HCT116 (cell line): ENCODE measurements at regions not wholly inside any gene's neighbourhood (a gene's known extent, or its start where the extent isn't known, plus 50 kb on each side); places are given as distances from the start of the nearest gene placed in this dataset.

Experiments
- ATAC-seq: fragments of 200-7000 bp; cut with Tn5 transposase; 2 replicates; pipeline ENCODE4 v1.9.1; 2020; ENCODE audit warnings: mild to moderate bottlenecking, moderate library complexity
- BruUV-seq: library from RNA; stranded (reverse); fragments of 400-500 nt; replicated peaks from 2 replicates; lab custom pipeline; 2021; lab: Mats Ljungman, UMichigan
- CTCF ChIA-PET: fragments of 300-600 bp; sonication (Branson Sonifier 250); formaldehyde crosslinking; loops from one replicate; lab custom pipeline; 2021; ENCODE audit warnings: antibody characterized with exemption; lab: Charles Lee
- POLR2A ChIA-PET: fragments of 300-600, 350-600 bp; sonication (Branson Sonifier 250); formaldehyde crosslinking; loops from one replicate; lab custom pipeline; 2021; ENCODE audit warnings: antibody characterized with exemption; lab: Charles Lee
- RAD21 ChIA-PET, 2 experiments: fragments of 300-600 bp; sonication (Branson Sonifier 250); formaldehyde crosslinking; loops; one replicate each; lab custom pipeline; 2023; ENCODE audit warnings: low total read pairs in 2 of 2; ENCODE audit not compliant: uncharacterized antibody in 2 of 2, unreplicated experiment in 2 of 2, low non-redundant PET in 1 of 2; lab: Charles Lee
- DNase-seq: peaks from one replicate; pipeline ENCODE4 v3.0.0-alpha.2; 2010; ENCODE audit warnings: low read depth, low spot score
- H2AFZ ChIP-seq: fragments of 200-600 bp; shearing (Covaris generic), sonication (generic); 2 replicates; pipeline ENCODE4 v1.6.1; 2017; ENCODE audit warnings: low read depth, mixed run types, mixed read lengths, antibody characterized with exemption, low read length; ENCODE audit not compliant: poor library complexity, severe bottlenecking
- H3K27ac ChIP-seq: 2 replicates; pipeline ENCODE4 v1.5.1; 2012; ENCODE audit warnings: low read depth, low read length
- H3K27me3 ChIP-seq: fragments of 200-600 bp; sonication (generic); 2 replicates; pipeline ENCODE4 v1.6.1; 2016; ENCODE audit warnings: mixed run types, low read length, mixed read lengths; ENCODE audit not compliant: insufficient read depth
- H3K36me3 ChIP-seq, 2 experiments: fragments of 200-500 bp in 1 of 2; fragments of 200-600 bp in 1 of 2; sonication (Bioruptor generic) in 1 of 2; sonication (generic) in 1 of 2; 2 replicates each; pipeline versions ENCODE4 v1.5.1 to v1.6.1; 2014 to 2016; ENCODE audit warnings: low read length in 2 of 2, inconsistent platforms in 1 of 2, mixed read lengths in 1 of 2, mixed run types in 1 of 2; ENCODE audit not compliant: insufficient read depth in 2 of 2, control insufficient read depth in 1 of 2
- H3K4me1 ChIP-seq, 2 experiments: fragments of 200-600 bp in 1 of 2; sonication (generic) in 1 of 2; 2 replicates each; pipeline versions ENCODE4 v1.5.1 to v1.6.1; 2012 to 2017; ENCODE audit warnings: low read length in 2 of 2, inconsistent platforms in 1 of 2, mild to moderate bottlenecking in 1 of 2, mixed read lengths in 1 of 2, mixed run types in 1 of 2, moderate library complexity in 1 of 2; ENCODE audit not compliant: insufficient read depth in 2 of 2, control insufficient read depth in 1 of 2
- H3K4me2 ChIP-seq: fragments of 200-600 bp; sonication (generic); 2 replicates; pipeline ENCODE4 v1.6.1; 2017; ENCODE audit warnings: mixed run types, low read length, mixed read lengths
- H3K4me3 ChIP-seq, 2 experiments: fragments of 200-600 bp in 1 of 2; sonication (generic) in 1 of 2; replicated peaks in 1 of 2; 2 replicates each; pipeline ENCODE4 v1.5.1; 2011 to 2016; ENCODE audit warnings: low read length in 2 of 2, control low read depth in 1 of 2, low read depth in 1 of 2, mild to moderate bottlenecking in 1 of 2, mixed read lengths in 1 of 2, mixed run types in 1 of 2
- H3K79me2 ChIP-seq: fragments of 200-600 bp; sonication (generic); 2 replicates; pipeline ENCODE4 v1.6.1; 2017; ENCODE audit warnings: mild to moderate bottlenecking, mixed run types, low read length, moderate library complexity, mixed read lengths; ENCODE audit not compliant: insufficient read depth
- H3K9ac ChIP-seq: fragments of 200-600 bp; sonication (generic); 2 replicates; pipeline ENCODE4 v1.6.1; 2016; ENCODE audit warnings: low read length, mixed read lengths
- H3K9me2 ChIP-seq: fragments of 200-600 bp; sonication (generic), shearing (Covaris generic); 2 replicates; pipeline ENCODE4 v1.6.1; 2017; ENCODE audit warnings: mixed run types, mild to moderate bottlenecking, moderate library complexity; ENCODE audit not compliant: insufficient read depth
- H3K9me3 ChIP-seq, 2 experiments: fragments of 200-500 bp in 1 of 2; fragments of 200-600 bp in 1 of 2; sonication (Bioruptor generic) in 1 of 2; sonication (generic) in 1 of 2; 2 replicates each; pipeline ENCODE4 v1.6.1; 2014 to 2017; ENCODE audit warnings: low read length in 2 of 2, mixed read lengths in 2 of 2, inconsistent platforms in 1 of 2, low read depth in 1 of 2, mild to moderate bottlenecking in 1 of 2, mixed run types in 1 of 2, moderate library complexity in 1 of 2; ENCODE audit not compliant: control insufficient read depth in 1 of 2, insufficient read depth in 1 of 2
- H4K20me1 ChIP-seq: fragments of 200-600 bp; sonication (generic), shearing (Covaris generic); 2 replicates; pipeline ENCODE4 v1.6.1; 2017; ENCODE audit warnings: mixed run types, mild to moderate bottlenecking, moderate library complexity; ENCODE audit not compliant: insufficient read depth
- CBX3 ChIP-seq: IDR thresholded peaks from 2 replicates; pipeline ENCODE4 v1.6.1; 2012; ENCODE audit warnings: low read depth
- CEBPB ChIP-seq: IDR thresholded peaks from 2 replicates; pipeline ENCODE4 v1.6.1; 2012; ENCODE audit warnings: low read depth
- EGR1 ChIP-seq: IDR thresholded peaks from 2 replicates; pipeline ENCODE4 v1.6.1; 2012; ENCODE audit warnings: low read depth
- ELF1 ChIP-seq: IDR thresholded peaks from 2 replicates; pipeline ENCODE4 v1.6.1; 2012; ENCODE audit warnings: low read depth, borderline replicate concordance
- EZH2 ChIP-seq: fragments of 200-600 bp; sonication (generic); IDR thresholded peaks from 2 replicates; pipeline ENCODE4 v1.6.1; 2017; ENCODE audit warnings: antibody characterized with exemption, mixed run types
- EZH2phosphoT487 ChIP-seq: fragments of 200-600 bp; IDR thresholded peaks from 2 replicates; pipeline ENCODE4 v1.6.1; 2018; ENCODE audit warnings: antibody characterized with exemption, borderline replicate concordance
- JUND ChIP-seq: IDR thresholded peaks from 2 replicates; pipeline ENCODE4 v1.6.1; 2012
- POLR2A ChIP-seq: IDR thresholded peaks from 2 replicates; pipeline ENCODE4 v1.7.0; 2011; ENCODE audit warnings: borderline replicate concordance; ENCODE audit not compliant: insufficient read depth, insufficient read length; ENCODE audit errors: extremely low read depth
- POLR2AphosphoS5 ChIP-seq: IDR thresholded peaks from 2 replicates; pipeline ENCODE4 v1.6.1; 2011; ENCODE audit warnings: mild to moderate bottlenecking, low read depth, low read length, moderate library complexity
- RAD21 ChIP-seq: IDR thresholded peaks from 2 replicates; pipeline ENCODE4 v1.6.1; 2012; ENCODE audit warnings: low read depth, mild to moderate bottlenecking
- SIN3A ChIP-seq: IDR thresholded peaks from 2 replicates; pipeline ENCODE4 v1.6.1; 2012; ENCODE audit warnings: low read depth
- SP1 ChIP-seq: IDR thresholded peaks from 2 replicates; pipeline ENCODE4 v1.6.1; 2012; ENCODE audit warnings: low read depth
- TCF7L2 ChIP-seq: IDR thresholded peaks from 2 replicates; pipeline ENCODE4 v1.7.0; 2011; ENCODE audit warnings: borderline replicate concordance, inconsistent platforms; ENCODE audit not compliant: insufficient read depth, insufficient read length; ENCODE audit errors: extremely low read depth
- YY1 ChIP-seq: IDR thresholded peaks from 2 replicates; pipeline ENCODE4 v1.6.1; 2011; ENCODE audit warnings: low read length, low read depth, moderate library complexity, mild to moderate bottlenecking; ENCODE audit not compliant: insufficient replicate concordance; ENCODE audit errors: extremely low read depth
- ZFX ChIP-seq: fragments of 450-650 bp; IDR thresholded peaks from 2 replicates; pipeline ENCODE4 v1.6.1; 2017
- ZNF274 ChIP-seq: fragments of 200-500 bp; sonication (Bioruptor generic); IDR thresholded peaks from 2 replicates; pipeline ENCODE4 v1.6.1; 2014; ENCODE audit warnings: mild to moderate bottlenecking, low read depth, low read length, inconsistent platforms
- intact Hi-C: fragments of 100-400 bp; cut with micrococcal nuclease; formaldehyde crosslinking; loops from 2 replicates; pipeline ENCODE4 v1.10.0; 2022
- TF ChIP-seq, protein P1 (sequence below): IDR thresholded peaks from 2 replicates; pipeline ENCODE4 v1.6.1; 2011; ENCODE audit warnings: mild to moderate bottlenecking, low read length, moderate library complexity; ENCODE audit not compliant: insufficient replicate concordance; ENCODE audit errors: extremely low read depth
- TF ChIP-seq, protein P2 (sequence below): IDR thresholded peaks from 2 replicates; pipeline ENCODE4 v1.6.1; 2012
- TF ChIP-seq, protein P3 (sequence below), 3 experiments: fragments of 200-600 bp in 1 of 3; sonication (generic) in 1 of 3; IDR thresholded peaks in 2 of 3; conservative IDR thresholded peaks in 1 of 3; 2 replicates each; pipeline ENCODE4 v1.5.1; 2012 to 2017; ENCODE audit warnings: low read depth in 2 of 3, low read length in 2 of 3, antibody characterized with exemption in 1 of 3, borderline replicate concordance in 1 of 3, control low read depth in 1 of 3, mild to moderate bottlenecking in 1 of 3, mixed read lengths in 1 of 3, mixed run types in 1 of 3, moderate library complexity in 1 of 3; ENCODE audit not compliant: insufficient read depth in 1 of 3
- TF ChIP-seq, protein P4 (sequence below): IDR thresholded peaks from 2 replicates; pipeline ENCODE4 v1.6.1; 2012; ENCODE audit warnings: low read depth

DNA sequence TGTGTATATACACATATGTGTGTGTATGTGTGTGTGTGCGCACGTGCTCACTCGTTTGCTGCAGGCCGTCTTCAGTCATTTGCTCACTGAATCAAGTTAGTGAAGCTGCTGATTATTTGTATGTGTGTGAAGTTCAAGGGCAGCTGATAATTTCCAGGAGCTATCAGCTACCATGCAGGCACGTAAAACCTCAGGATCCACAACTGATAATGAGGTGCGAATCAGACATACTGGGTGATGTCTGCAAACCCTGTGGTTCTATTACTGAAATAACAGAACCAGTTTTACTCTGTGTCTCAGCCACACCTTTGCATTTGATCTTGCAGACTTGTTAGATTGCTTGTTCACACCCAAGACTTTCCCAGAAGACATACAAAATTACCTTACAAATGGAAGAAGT lies 257.6 kb downstream of the TAF11L14 start:
- Histone ChIP-seq H3K9me2 (no peaks in the 10 kb centered on the region), H3K27ac (no peak overlapping the region), H2AFZ (no peak overlapping the region), H3K4me1 (no peaks in the 10 kb centered on the region), H4K20me1 (no peaks in the 10 kb centered on the region), H3K9me3 (peaks cover 12 to 15% of the 10 kb centered on the region in 2 experiments; a peak in 3 of 4 replicates), H3K4me2 (no peak overlapping the region), H3K9ac (no peak overlapping the region), H3K4me3 (no peak overlapping the region), H3K27me3 (no peaks in the 10 kb centered on the region), H3K36me3 (no peaks in the 10 kb centered on the region), H3K79me2 (no peaks in the 10 kb centered on the region)
- RAD21 ChIA-PET, result no interaction called here
- intact Hi-C loops, result no loop called here
- no peak for TF ChIP-seq JUND
- TF ChIP-seq ELF1, result no peak
- no peak for TF ChIP-seq CEBPB
- no peak for TF ChIP-seq EZH2
- no peak for TF ChIP-seq ZFX
- no peak for TF ChIP-seq TCF7L2
- TF ChIP-seq, protein P1, sequence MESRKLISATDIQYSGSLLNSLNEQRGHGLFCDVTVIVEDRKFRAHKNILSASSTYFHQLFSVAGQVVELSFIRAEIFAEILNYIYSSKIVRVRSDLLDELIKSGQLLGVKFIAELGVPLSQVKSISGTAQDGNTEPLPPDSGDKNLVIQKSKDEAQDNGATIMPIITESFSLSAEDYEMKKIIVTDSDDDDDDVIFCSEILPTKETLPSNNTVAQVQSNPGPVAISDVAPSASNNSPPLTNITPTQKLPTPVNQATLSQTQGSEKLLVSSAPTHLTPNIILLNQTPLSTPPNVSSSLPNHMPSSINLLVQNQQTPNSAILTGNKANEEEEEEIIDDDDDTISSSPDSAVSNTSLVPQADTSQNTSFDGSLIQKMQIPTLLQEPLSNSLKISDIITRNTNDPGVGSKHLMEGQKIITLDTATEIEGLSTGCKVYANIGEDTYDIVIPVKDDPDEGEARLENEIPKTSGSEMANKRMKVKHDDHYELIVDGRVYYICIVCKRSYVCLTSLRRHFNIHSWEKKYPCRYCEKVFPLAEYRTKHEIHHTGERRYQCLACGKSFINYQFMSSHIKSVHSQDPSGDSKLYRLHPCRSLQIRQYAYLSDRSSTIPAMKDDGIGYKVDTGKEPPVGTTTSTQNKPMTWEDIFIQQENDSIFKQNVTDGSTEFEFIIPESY, result no peak
- TF ChIP-seq, protein P2, sequence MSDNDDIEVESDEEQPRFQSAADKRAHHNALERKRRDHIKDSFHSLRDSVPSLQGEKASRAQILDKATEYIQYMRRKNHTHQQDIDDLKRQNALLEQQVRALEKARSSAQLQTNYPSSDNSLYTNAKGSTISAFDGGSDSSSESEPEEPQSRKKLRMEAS, result no peak
- no peak for TF ChIP-seq RAD21
- TF ChIP-seq ZNF274, result no peak
- no peak for TF ChIP-seq EGR1
- no peak for TF ChIP-seq POLR2AphosphoS5
- no peak for TF ChIP-seq EZH2phosphoT487
- no peak for TF ChIP-seq YY1
- no peak for TF ChIP-seq SP1
- TF ChIP-seq, protein P3, sequence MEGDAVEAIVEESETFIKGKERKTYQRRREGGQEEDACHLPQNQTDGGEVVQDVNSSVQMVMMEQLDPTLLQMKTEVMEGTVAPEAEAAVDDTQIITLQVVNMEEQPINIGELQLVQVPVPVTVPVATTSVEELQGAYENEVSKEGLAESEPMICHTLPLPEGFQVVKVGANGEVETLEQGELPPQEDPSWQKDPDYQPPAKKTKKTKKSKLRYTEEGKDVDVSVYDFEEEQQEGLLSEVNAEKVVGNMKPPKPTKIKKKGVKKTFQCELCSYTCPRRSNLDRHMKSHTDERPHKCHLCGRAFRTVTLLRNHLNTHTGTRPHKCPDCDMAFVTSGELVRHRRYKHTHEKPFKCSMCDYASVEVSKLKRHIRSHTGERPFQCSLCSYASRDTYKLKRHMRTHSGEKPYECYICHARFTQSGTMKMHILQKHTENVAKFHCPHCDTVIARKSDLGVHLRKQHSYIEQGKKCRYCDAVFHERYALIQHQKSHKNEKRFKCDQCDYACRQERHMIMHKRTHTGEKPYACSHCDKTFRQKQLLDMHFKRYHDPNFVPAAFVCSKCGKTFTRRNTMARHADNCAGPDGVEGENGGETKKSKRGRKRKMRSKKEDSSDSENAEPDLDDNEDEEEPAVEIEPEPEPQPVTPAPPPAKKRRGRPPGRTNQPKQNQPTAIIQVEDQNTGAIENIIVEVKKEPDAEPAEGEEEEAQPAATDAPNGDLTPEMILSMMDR (IDR thresholded peaks at IDR 0.05 in 2 of 3, conservative IDR thresholded peaks at IDR 0.05 in 1 of 3; ENCODE audit: borderline replicate concordance in 1 of 3, insufficient read depth in 1 of 3, low read depth in 2 of 3, low read length in 2 of 3), result no peak
- no peak for TF ChIP-seq SIN3A
- no peak for TF ChIP-seq CBX3
- no peak for TF ChIP-seq POLR2A
- TF ChIP-seq, protein P4, sequence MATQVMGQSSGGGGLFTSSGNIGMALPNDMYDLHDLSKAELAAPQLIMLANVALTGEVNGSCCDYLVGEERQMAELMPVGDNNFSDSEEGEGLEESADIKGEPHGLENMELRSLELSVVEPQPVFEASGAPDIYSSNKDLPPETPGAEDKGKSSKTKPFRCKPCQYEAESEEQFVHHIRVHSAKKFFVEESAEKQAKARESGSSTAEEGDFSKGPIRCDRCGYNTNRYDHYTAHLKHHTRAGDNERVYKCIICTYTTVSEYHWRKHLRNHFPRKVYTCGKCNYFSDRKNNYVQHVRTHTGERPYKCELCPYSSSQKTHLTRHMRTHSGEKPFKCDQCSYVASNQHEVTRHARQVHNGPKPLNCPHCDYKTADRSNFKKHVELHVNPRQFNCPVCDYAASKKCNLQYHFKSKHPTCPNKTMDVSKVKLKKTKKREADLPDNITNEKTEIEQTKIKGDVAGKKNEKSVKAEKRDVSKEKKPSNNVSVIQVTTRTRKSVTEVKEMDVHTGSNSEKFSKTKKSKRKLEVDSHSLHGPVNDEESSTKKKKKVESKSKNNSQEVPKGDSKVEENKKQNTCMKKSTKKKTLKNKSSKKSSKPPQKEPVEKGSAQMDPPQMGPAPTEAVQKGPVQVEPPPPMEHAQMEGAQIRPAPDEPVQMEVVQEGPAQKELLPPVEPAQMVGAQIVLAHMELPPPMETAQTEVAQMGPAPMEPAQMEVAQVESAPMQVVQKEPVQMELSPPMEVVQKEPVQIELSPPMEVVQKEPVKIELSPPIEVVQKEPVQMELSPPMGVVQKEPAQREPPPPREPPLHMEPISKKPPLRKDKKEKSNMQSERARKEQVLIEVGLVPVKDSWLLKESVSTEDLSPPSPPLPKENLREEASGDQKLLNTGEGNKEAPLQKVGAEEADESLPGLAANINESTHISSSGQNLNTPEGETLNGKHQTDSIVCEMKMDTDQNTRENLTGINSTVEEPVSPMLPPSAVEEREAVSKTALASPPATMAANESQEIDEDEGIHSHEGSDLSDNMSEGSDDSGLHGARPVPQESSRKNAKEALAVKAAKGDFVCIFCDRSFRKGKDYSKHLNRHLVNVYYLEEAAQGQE, result no peak
- DNase-seq (no peak), ATAC-seq (no peak)
- CTCF ChIA-PET, result no interaction called here
- POLR2A ChIA-PET, result no interaction called here
- BruUV-seq, result no TSS peak
